Stomach (tissue), 8 donors: ENCODE measurements at regions not wholly inside any gene's neighbourhood (a gene's known extent, or its start where the extent isn't known, plus 50 kb on each side); places are given as distances from the start of the nearest gene placed in this dataset.

Source experiments
- DNase-seq, 2 donors: peaks; one replicate each; pipeline versions ENCODE4 v3.0.0 to v3.0.0-alpha.2; 2013 to 2019
- H3K27ac ChIP-seq, 5 donors: fragments of 200-600 bp in 4 of 5; sonication (generic) in 4 of 5; one replicate each; pipeline ENCODE4 v1.5.1; 2013 to 2019; ENCODE audit warnings: mild to moderate bottlenecking in 1 of 5, moderate library complexity in 1 of 5
- H3K27me3 ChIP-seq, 3 donors: fragments of 200-600 bp; sonication (generic); one replicate each; pipeline ENCODE4 v1.5.1; 2017 to 2019; ENCODE audit warnings: mixed run types in 1 of 3
- H3K36me3 ChIP-seq, 4 donors: fragments of 200-600 bp; sonication (generic); 1 replicate in 3 of 4; 2 replicates in 1 of 4; pipeline ENCODE4 v1.5.1; 2016 to 2019
- H3K4me1 ChIP-seq, 4 donors: fragments of 200-600 bp; sonication (generic); one replicate each; pipeline ENCODE4 v1.5.1; 2016 to 2019
- H3K4me3 ChIP-seq, 4 donors: fragments of 200-600 bp; sonication (generic) in 3 of 4; one replicate each; pipeline ENCODE4 v1.5.1; 2016 to 2019; ENCODE audit warnings: mild to moderate bottlenecking in 1 of 4
- H3K9me3 ChIP-seq, 4 donors: fragments of 200-600 bp; sonication (generic); one replicate each; pipeline ENCODE4 v1.5.1; 2016 to 2019
- CTCF ChIP-seq, 7 experiments: fragments of 450-650 bp in 4 of 7; fragments of 200-600 bp in 3 of 7; sonication (generic) in 3 of 7; IDR thresholded peaks; one replicate each; pipeline ENCODE4 v1.5.1; 2016 to 2019; ENCODE audit warnings: antibody characterized with exemption in 7 of 7, control low read depth in 2 of 7, mild to moderate bottlenecking in 1 of 7
- EP300 ChIP-seq: sonication (generic); formaldehyde crosslinking; IDR thresholded peaks from one replicate; pipeline ENCODE4 v1.6.1; 2017; ENCODE audit warnings: antibody characterized with exemption
- POLR2A ChIP-seq, 4 donors: fragments of 450-650 bp; IDR thresholded peaks; one replicate each; pipeline ENCODE4 v1.6.1; 2016; ENCODE audit warnings: antibody characterized with exemption in 4 of 4, control low read depth in 2 of 4, mild to moderate bottlenecking in 1 of 4, moderate library complexity in 1 of 4
- POLR2AphosphoS5 ChIP-seq, 3 donors: sonication (generic); formaldehyde crosslinking; IDR thresholded peaks; one replicate each; pipeline ENCODE4 v1.6.1; 2016; ENCODE audit warnings: antibody characterized with exemption in 3 of 3
- WGBS, 5 donors: extraction: QIAGEN DNeasy Blood & Tissue Kit in 3 of 5; methylation state at CpG; one replicate each; pipeline versions ENCODE4 v1.1.5 to v1.1.7; 2013 to 2018; 5-methylcytosine and 5-hydroxymethylcytosine counted together
- intact Hi-C: fragments of 100-400 bp; cut with DNase I; formaldehyde crosslinking; loops from one replicate; pipeline ENCODE4 v1.15.1; 2023; ENCODE audit warnings: low total_unique reads
- donor health status: healthy with polysubstance abuse.
- donor health status: Bipolar disorder and iron deficiency.
- donor health status: healthy.

DNA sequence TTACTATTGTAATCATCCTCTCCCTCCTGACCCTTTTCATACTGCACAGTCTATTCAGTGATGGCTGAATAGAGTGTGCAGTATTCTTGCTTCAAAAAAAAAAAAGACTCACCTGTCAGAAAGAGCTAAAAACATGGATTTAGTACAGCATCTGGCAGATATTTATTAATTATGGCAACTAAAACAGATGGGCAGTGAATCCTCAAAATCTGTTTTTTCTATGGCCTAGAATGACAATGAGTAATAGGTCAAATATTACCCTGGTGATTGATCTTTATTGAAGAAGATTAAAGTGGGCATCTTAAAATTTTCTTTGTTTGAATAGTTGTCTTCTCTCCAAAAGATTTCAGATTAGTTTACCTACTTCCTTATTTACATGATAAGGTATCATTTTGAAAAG, 543.6 kb downstream of the FOXG1 start:
- intact Hi-C loops, result no loop called here
- H3K27me3 ChIP-seq, result no peaks in the 10 kb centered on the region
- no peak overlapping the region for H3K27ac ChIP-seq
- no peaks in the 10 kb centered on the region for H3K9me3 ChIP-seq
- no peaks in the 10 kb centered on the region for H3K36me3 ChIP-seq
- no peak for TF ChIP-seq POLR2A (IDR thresholded peaks at IDR 0.05)
- no peak for TF ChIP-seq POLR2AphosphoS5 (IDR thresholded peaks at IDR 0.05)
- TF ChIP-seq EP300, result no peak
- TF ChIP-seq CTCF (IDR thresholded peaks at IDR 0.05), result no peak
- H3K4me3 ChIP-seq, result no peak overlapping the region
- DNase-seq, result no peak
- H3K4me1 ChIP-seq, result no peaks in the 10 kb centered on the region

- DNase-seq, result no peak
- H3K4me3 ChIP-seq, result no peak overlapping the region
- H3K9me3 ChIP-seq, result no peaks in the 10 kb centered on the region
- H3K36me3 ChIP-seq, result no peaks in the 10 kb centered on the region
- no peaks in the 10 kb centered on the region for H3K4me1 ChIP-seq
- 69 to 84% (median 74%) methylated on average over 1 of the region's 1 CpG for WGBS, 5 donors
- H3K27ac ChIP-seq, result no peak overlapping the region
- no peak for TF ChIP-seq POLR2AphosphoS5 (IDR thresholded peaks at IDR 0.05)
- no peak for TF ChIP-seq POLR2A (IDR thresholded peaks at IDR 0.05)
- H3K27me3 ChIP-seq, result no peaks in the 10 kb centered on the region
- intact Hi-C loops, result no loop called here
These were observed 544.2 kb downstream of the FOXG1 start for GRCh38 chr14:29310757-29311156.

- no peak for DNase-seq
- TF ChIP-seq EP300 (no peak), POLR2A (IDR thresholded peaks at IDR 0.05) (no peak), POLR2AphosphoS5 (IDR thresholded peaks at IDR 0.05) (no peak), CTCF (IDR thresholded peaks at IDR 0.05) (no peak)
- Histone ChIP-seq H3K9me3 (no peaks in the 10 kb centered on the region), H3K4me1 (no peaks in the 10 kb centered on the region), H3K36me3 (no peaks in the 10 kb centered on the region), H3K4me3 (no peak overlapping the region), H3K27me3 (no peaks in the 10 kb centered on the region), H3K27ac (no peak overlapping the region)
- intact Hi-C loops, result no loop called here
- 35 to 48% (median 46%) methylated on average over 2 of the region's 2 CpGs for WGBS, 5 donors
These were observed 545.4 kb downstream of the FOXG1 start for GRCh38 chr14:29311983-29312382.

- no peak overlapping the region for H3K27ac ChIP-seq
- WGBS, 5 donors, result 55 to 70% (median 63%) methylated on average over 2 of the region's 2 CpGs
- intact Hi-C loops, result no loop called here
- no peak for DNase-seq
- H3K36me3 ChIP-seq, result no peaks in the 10 kb centered on the region
- H3K9me3 ChIP-seq, result peaks cover 0 to 24% (median 5%) of the 10 kb centered on the region in 4 donors
- H3K27me3 ChIP-seq, result no peaks in the 10 kb centered on the region
- no peaks in the 10 kb centered on the region for H3K4me1 ChIP-seq
- H3K4me3 ChIP-seq, result no peak overlapping the region
- TF ChIP-seq CTCF (IDR thresholded peaks at IDR 0.05) (no peak), POLR2AphosphoS5 (IDR thresholded peaks at IDR 0.05) (no peak), EP300 (no peak), POLR2A (IDR thresholded peaks at IDR 0.05) (no peak)
These were observed 550.3 kb downstream of the FOXG1 start for GRCh38 chr14:29316936-29317335.

DNA sequence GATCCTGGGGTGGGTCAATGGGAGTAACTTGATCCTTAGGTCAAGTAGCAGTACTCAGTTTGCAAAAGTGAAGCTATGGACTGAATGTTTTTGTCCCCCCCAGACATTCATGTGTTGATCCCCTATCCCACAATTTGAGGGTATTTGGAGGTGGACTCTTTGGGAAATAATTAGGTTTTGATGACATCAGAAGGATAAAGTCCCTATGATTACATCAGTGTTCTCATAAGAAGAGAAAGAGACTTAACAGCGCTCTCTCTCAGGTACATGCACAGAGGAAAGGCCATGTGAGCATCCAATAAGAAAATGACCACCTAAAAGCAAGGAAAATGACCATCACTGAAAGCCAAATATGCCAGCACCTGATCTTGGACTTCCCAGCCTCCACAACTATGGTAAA, 550.8 kb downstream of the FOXG1 start:
- no peak for DNase-seq
- Histone ChIP-seq H3K36me3 (no peaks in the 10 kb centered on the region), H3K9me3 (peaks cover 0 to 24% (median 5%) of the 10 kb centered on the region in 4 donors), H3K27me3 (no peaks in the 10 kb centered on the region), H3K27ac (no peak overlapping the region), H3K4me3 (no peak overlapping the region), H3K4me1 (no peaks in the 10 kb centered on the region)
- 71 to 94% (median 89%) methylated on average over 1 of the region's 1 CpG for WGBS, 5 donors
- no peak for TF ChIP-seq POLR2AphosphoS5 (IDR thresholded peaks at IDR 0.05)
- TF ChIP-seq POLR2A (IDR thresholded peaks at IDR 0.05), result no peak
- TF ChIP-seq CTCF (IDR thresholded peaks at IDR 0.05), result no peak
- TF ChIP-seq EP300, result no peak
- intact Hi-C loops, result no loop called here
